HFFc6 (cell line): ENCODE measurements at regions not wholly inside any gene's neighbourhood (a gene's known extent, or its start where the extent isn't known, plus 50 kb on each side); places are given as distances from the start of the nearest gene placed in this dataset.
"Not testable (repeated sequence)": the region's sequence is repeated elsewhere in the genome, so short reads cannot be mapped to it uniquely, and the experiment has no call there.

Source experiments
- DNase-seq: peaks from one replicate; pipeline ENCODE4 v3.0.0-alpha.2; 2018
- H3K27ac Mint-ChIP-seq: 2 replicates; pipeline ENCODE4 v1.8.0; 2020; ENCODE audit warnings: mild to moderate bottlenecking, mixed read lengths
- H3K27me3 Mint-ChIP-seq: 2 replicates; pipeline ENCODE4 v1.8.0; 2021; ENCODE audit warnings: mild to moderate bottlenecking, moderate library complexity, mixed read lengths; ENCODE audit not compliant: insufficient read depth
- H3K36me3 Mint-ChIP-seq: 2 replicates; pipeline ENCODE4 v1.8.0; 2021; ENCODE audit warnings: low read depth, mixed read lengths
- H3K4me1 Mint-ChIP-seq: 2 replicates; pipeline ENCODE4 v1.8.0; 2020; ENCODE audit warnings: low read depth, mixed read lengths
- H3K4me3 Mint-ChIP-seq: 2 replicates; pipeline ENCODE4 v1.8.0; 2020; ENCODE audit warnings: mild to moderate bottlenecking, moderate library complexity, mixed read lengths
- H3K9me3 Mint-ChIP-seq: 2 replicates; pipeline ENCODE4 v1.8.0; 2020; ENCODE audit warnings: mild to moderate bottlenecking, mixed read lengths
- CTCF ChIP-seq: fragments of 200-600 bp; sonication (generic); IDR thresholded peaks from 2 replicates; pipeline ENCODE4 v1.5.0; 2021; ENCODE audit warnings: antibody characterized with exemption, mild to moderate bottlenecking

DNA sequence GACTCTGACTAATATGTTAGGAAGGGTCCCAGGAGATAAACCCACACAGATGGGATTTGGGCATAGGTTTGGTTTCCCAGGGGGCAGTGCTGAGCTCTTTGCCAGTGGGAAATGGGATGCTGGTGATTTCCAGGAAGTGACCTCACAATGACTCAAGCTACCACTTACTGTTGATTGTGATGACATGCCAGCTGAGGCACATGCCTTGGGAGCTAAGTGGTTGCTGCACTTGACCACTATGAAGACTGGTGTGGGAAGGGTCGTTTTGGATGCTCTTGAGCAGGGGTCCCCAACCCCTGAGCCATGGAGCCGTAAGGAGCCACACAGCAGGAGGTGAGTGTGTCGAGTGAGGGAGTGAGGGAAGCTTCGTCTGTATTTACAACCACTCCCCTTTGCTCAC, 159.0 kb upstream of the CDK13 start:
- not testable (repeated sequence) for H3K4me1 Mint-ChIP-seq, H3K27ac Mint-ChIP-seq, H3K27me3 Mint-ChIP-seq, H3K36me3 Mint-ChIP-seq, H3K4me3 Mint-ChIP-seq, H3K9me3 Mint-ChIP-seq
- peak; percentile 34; the same call in 1 of the 2 replicates for TF ChIP-seq CTCF
- DNase-seq = peak; percentile 6

GRCh38 chr7:39791911-39792310, 158.1 kb upstream of the CDK13 start:
- not testable (repeated sequence) for H3K9me3 Mint-ChIP-seq, H3K27me3 Mint-ChIP-seq, DNase-seq, H3K4me1 Mint-ChIP-seq, H3K4me3 Mint-ChIP-seq, H3K27ac Mint-ChIP-seq, H3K36me3 Mint-ChIP-seq

GRCh38 chr7:39793026-39793425, 157.0 kb upstream of the CDK13 start:
- not testable (repeated sequence) for H3K4me1 Mint-ChIP-seq, H3K27ac Mint-ChIP-seq, H3K36me3 Mint-ChIP-seq, H3K27me3 Mint-ChIP-seq, DNase-seq, H3K9me3 Mint-ChIP-seq, H3K4me3 Mint-ChIP-seq

DNA sequence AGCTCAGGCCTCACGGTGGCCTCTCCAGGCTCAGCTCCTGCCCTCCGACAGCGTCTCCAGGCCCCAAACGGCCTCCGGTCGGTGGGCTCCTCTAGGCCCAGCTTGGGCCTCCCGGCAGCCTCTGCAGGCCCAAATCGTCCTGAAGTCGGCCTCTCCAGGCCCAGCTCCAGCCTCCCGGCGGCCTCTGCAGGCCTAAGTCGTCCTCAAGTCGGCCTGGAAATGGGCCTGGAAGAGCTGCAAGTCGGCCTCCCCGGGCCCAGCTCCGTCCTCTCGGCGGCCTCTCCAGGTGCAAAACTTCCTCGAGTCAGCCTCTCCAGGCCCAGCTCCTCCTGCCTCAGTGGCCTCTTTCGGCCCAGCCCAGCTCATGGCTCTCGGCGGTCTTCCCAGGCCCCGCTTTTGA, 156.2 kb upstream of the CDK13 start:
- H3K9me3 Mint-ChIP-seq, H3K27me3 Mint-ChIP-seq, H3K4me3 Mint-ChIP-seq, DNase-seq, H3K27ac Mint-ChIP-seq, H3K4me1 Mint-ChIP-seq, H3K36me3 Mint-ChIP-seq: not testable (repeated sequence)

- not testable (repeated sequence) for H3K36me3 Mint-ChIP-seq, H3K27ac Mint-ChIP-seq, H3K9me3 Mint-ChIP-seq, H3K27me3 Mint-ChIP-seq, H3K4me1 Mint-ChIP-seq, DNase-seq, H3K4me3 Mint-ChIP-seq
Observed at GRCh38 chr7:39796947-39797346, 153.1 kb upstream of the CDK13 start.

GRCh38 chr7:39798077-39798476, 152.0 kb upstream of the CDK13 start:
- H3K27me3 Mint-ChIP-seq, H3K4me1 Mint-ChIP-seq, DNase-seq, H3K9me3 Mint-ChIP-seq, H3K36me3 Mint-ChIP-seq, H3K4me3 Mint-ChIP-seq, H3K27ac Mint-ChIP-seq: not testable (repeated sequence)

DNA sequence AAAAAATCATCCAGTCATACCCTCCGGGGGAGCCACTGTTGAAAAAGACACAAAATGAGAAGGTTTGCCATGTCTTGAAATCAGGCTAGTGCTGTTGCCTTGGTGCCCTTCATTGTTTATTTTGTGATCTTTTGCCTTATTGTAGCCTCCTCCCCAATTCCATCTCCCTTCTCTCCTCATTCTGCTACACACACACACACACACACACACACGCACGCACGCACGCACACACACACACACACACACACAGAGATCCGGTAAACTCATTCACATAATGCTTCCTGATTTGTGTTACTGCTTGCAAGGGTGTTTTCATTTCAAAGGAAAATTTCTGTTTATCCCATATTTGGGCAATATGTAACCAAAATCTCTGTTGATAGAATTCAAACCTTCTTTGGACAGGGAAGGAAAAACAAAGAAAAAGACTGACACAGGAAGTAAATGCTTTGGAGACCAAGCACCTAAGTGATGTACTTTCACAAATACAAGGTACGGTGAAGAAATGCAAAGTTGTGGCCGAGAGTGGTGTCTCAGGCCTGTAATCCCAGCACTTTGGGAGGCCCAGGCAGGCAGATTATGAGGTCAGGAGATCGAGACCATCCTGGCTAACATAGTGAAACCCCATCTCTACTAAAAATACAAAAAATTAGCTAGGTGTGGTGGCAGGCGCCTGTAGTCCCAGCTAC, 141.1 kb upstream of the CDK13 start:
- Mint-ChIP-seq H3K4me3 (no peak overlapping the region), H3K27me3 (peaks cover 25% of the 10 kb centered on the region), H3K4me1 (peaks cover 12% of the 10 kb centered on the region), H3K36me3 (no peaks in the 10 kb centered on the region), H3K27ac (no peak overlapping the region), H3K9me3 (no peaks in the 10 kb centered on the region)
- DNase-seq = no peak
- no peak for TF ChIP-seq CTCF

DNA sequence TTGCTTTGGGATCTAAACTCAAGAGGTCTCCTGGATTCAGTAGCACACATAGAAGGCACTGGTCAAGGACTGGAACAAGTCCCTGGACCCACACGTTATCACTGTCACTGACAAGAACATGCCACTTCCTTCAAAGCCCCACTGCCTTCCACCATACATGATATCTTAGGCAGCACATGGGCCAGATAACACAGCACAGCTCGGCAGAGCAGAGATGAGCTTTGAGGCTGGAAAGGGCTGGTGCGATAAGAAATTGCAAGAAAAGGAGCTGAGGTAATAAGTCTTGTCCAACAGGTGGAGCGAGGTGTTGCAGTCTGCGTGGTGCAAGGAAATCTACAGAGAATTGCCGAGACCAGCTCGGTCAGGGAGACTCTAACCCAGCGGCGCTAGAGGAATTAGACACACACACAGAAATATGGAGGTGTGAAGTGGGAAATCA, 139.8 kb upstream of the CDK13 start:
- H3K27ac Mint-ChIP-seq = no peak overlapping the region
- no peak overlapping the region for H3K4me3 Mint-ChIP-seq

More for the DNA sequence above, 139.8 kb upstream of the CDK13 start:
- H3K27me3 Mint-ChIP-seq = peaks cover 28% of the 10 kb centered on the region
- DNase-seq = no peak
- no peaks in the 10 kb centered on the region for H3K9me3 Mint-ChIP-seq
- no peaks in the 10 kb centered on the region for H3K36me3 Mint-ChIP-seq
- no peak for TF ChIP-seq CTCF
- peaks cover 12% of the 10 kb centered on the region for H3K4me1 Mint-ChIP-seq
